Liver (tissue), 9 donors: ENCODE measurements at regions not wholly inside any gene's neighbourhood (a gene's known extent, or its start where the extent isn't known, plus 50 kb on each side); places are given as distances from the start of the nearest gene placed in this dataset. TPM values are rescaled to one million over a fixed set of nuclear protein-coding genes. Genes with fewer than 3 reads are reported as not detected.

ENCODE experiments used
- DNase-seq: peaks from one replicate; pipeline ENCODE4 v3.0.0-alpha.2; 2017; ENCODE audit warnings: low spot score
- H3K27ac ChIP-seq, 2 donors: one replicate each; pipeline ENCODE4 v1.7.0; 2013; ENCODE audit warnings: inconsistent platforms in 2 of 2, low read length in 2 of 2, control low read depth in 1 of 2, low read depth in 1 of 2, mild to moderate bottlenecking in 1 of 2
- H3K27me3 ChIP-seq, 4 donors: one replicate each; pipeline versions ENCODE4 v1.6.1 to v1.7.0; 2013; ENCODE audit warnings: low read length in 3 of 4, inconsistent platforms in 1 of 4, mild to moderate bottlenecking in 1 of 4, moderate library complexity in 1 of 4; ENCODE audit not compliant: control insufficient read depth in 4 of 4, insufficient read depth in 4 of 4
- H3K36me3 ChIP-seq, 4 donors: one replicate each; pipeline versions ENCODE4 v1.6.1 to v1.7.0; 2013; ENCODE audit warnings: low read length in 3 of 4, mild to moderate bottlenecking in 3 of 4, low read depth in 1 of 4, moderate library complexity in 1 of 4; ENCODE audit not compliant: control insufficient read depth in 4 of 4, insufficient read depth in 3 of 4
- H3K4me1 ChIP-seq, 4 donors: one replicate each; pipeline versions ENCODE4 v1.6.1 to v1.7.0; 2013; ENCODE audit warnings: low read length in 3 of 4, mild to moderate bottlenecking in 3 of 4, moderate library complexity in 1 of 4; ENCODE audit not compliant: control insufficient read depth in 4 of 4, insufficient read depth in 4 of 4
- H3K4me3 ChIP-seq, 3 donors: one replicate each; pipeline versions ENCODE4 v1.6.1 to v1.7.0; 2013; ENCODE audit warnings: low read length in 3 of 3, control low read depth in 1 of 3, low read depth in 1 of 3, mild to moderate bottlenecking in 1 of 3
- H3K9ac ChIP-seq, 2 donors: one replicate each; pipeline ENCODE4 v1.7.0; 2013; ENCODE audit warnings: low read length in 2 of 2, mild to moderate bottlenecking in 2 of 2, moderate library complexity in 2 of 2, control low read depth in 1 of 2, low read depth in 1 of 2
- H3K9me3 ChIP-seq, 4 donors: one replicate each; pipeline versions ENCODE4 v1.6.1 to v1.7.0; 2013; ENCODE audit warnings: low read length in 3 of 4; ENCODE audit not compliant: control insufficient read depth in 4 of 4
- EGR1 ChIP-seq, 2 donors: IDR thresholded peaks; 2 replicates each; pipeline ENCODE4 v1.6.1; 2016 to 2018; ENCODE audit warnings: antibody characterized with exemption in 2 of 2, low read depth in 2 of 2
- FOXA1 ChIP-seq: IDR thresholded peaks from 2 replicates; pipeline ENCODE4 v1.6.1; 2016; ENCODE audit warnings: antibody characterized with exemption
- FOXA2 ChIP-seq: IDR thresholded peaks from 2 replicates; pipeline ENCODE4 v1.6.1; 2016; ENCODE audit warnings: antibody characterized with exemption
- GABPA ChIP-seq, 2 donors: IDR thresholded peaks in 1 of 2; conservative IDR thresholded peaks in 1 of 2; 2 replicates each; pipeline ENCODE4 v1.6.1; 2016; ENCODE audit warnings: antibody characterized with exemption in 2 of 2, mild to moderate bottlenecking in 1 of 2, moderate library complexity in 1 of 2
- HNF4A ChIP-seq, 2 donors: conservative IDR thresholded peaks; 2 replicates each; pipeline ENCODE4 v1.6.1; 2016; ENCODE audit warnings: antibody characterized with exemption in 2 of 2, mild to moderate bottlenecking in 2 of 2
- JUND ChIP-seq, 2 donors: IDR thresholded peaks; 2 replicates each; pipeline ENCODE4 v1.6.1; 2016; ENCODE audit warnings: antibody characterized with exemption in 2 of 2
- NR2F2 ChIP-seq: IDR thresholded peaks from 2 replicates; pipeline ENCODE4 v1.6.1; 2016; ENCODE audit warnings: antibody characterized with exemption
- RAD21 ChIP-seq, 2 donors: IDR thresholded peaks; 2 replicates each; pipeline ENCODE4 v1.6.1; 2016; ENCODE audit warnings: antibody characterized with exemption in 2 of 2, mild to moderate bottlenecking in 2 of 2
- RXRA ChIP-seq, 2 donors: IDR thresholded peaks; 2 replicates each; pipeline ENCODE4 v1.6.1; 2017 to 2018; ENCODE audit warnings: antibody characterized with exemption in 2 of 2, mild to moderate bottlenecking in 1 of 2
- SP1 ChIP-seq: IDR thresholded peaks from 2 replicates; pipeline ENCODE4 v1.6.1; 2018; ENCODE audit warnings: antibody characterized with exemption, mild to moderate bottlenecking
- TAF1 ChIP-seq: conservative IDR thresholded peaks from 2 replicates; pipeline ENCODE4 v1.6.1; 2016; ENCODE audit warnings: antibody characterized with exemption, mild to moderate bottlenecking
- YY1 ChIP-seq: IDR thresholded peaks from 2 replicates; pipeline ENCODE4 v1.6.1; 2016; ENCODE audit warnings: antibody characterized with exemption, mild to moderate bottlenecking
- WGBS: extraction: QIAGEN DNeasy Blood & Tissue Kit; methylation state at CpG from one replicate; pipeline ENCODE4 v1.1.7; 2013; 5-methylcytosine and 5-hydroxymethylcytosine counted together
- small RNA-seq: library from RNA; depleted of rRNA; stranded (forward); fragments of <200 nt; gene quantifications from one replicate; pipeline ENCODE3, GENCODE V24; 2014
- TF ChIP-seq, protein P1 (sequence below): IDR thresholded peaks from 2 replicates; pipeline ENCODE4 v1.6.1; 2016; ENCODE audit warnings: antibody characterized with exemption
- TF ChIP-seq, protein P2 (sequence below): IDR thresholded peaks from 2 replicates; pipeline ENCODE4 v1.6.1; 2016; ENCODE audit warnings: antibody characterized with exemption
- TF ChIP-seq, protein P3 (sequence below): fragments of 150-350 bp; IDR thresholded peaks from 2 replicates; pipeline ENCODE4 v1.5.1; 2017; ENCODE audit warnings: improper control_type of control experiment, low read depth, low read length; ENCODE audit not compliant: missing input control
- donor health status: healthy.
- donor health status: healthy.
- donor health status: healthy.
- donor health status: healthy.
- donor health status: healthy.

DNA sequence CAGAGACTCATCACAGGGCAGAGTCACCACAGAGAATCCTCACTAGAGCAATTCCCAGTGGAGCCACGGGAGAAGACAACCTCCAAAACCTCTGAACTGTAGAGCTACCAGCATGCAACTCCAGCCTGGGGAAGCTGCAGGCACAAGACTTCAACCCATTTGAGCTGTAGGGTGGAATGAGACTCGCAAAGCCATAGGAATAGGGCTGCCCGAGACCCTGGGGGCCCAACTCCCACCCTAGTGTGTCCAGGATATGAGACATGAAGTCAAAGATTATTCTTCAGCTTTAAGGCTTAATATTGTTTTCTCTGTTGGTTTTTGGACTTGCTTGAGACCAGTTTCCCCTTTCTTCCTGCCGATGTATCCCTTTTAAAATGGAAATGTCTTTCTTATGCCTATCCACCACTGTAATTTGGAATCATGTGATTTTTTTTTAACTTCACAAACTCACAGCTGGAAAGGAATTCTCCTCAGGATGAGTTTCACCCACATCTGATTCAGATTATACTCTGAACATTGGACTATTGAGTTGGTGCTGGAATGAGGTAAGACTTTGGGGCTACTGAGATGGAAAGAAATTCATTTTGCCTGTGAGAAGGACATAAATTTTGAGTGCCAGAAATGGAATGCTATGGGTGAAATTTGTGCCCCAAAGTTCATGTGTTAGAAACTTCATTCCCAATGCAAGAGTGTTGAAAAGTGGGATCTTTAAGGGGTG, 59.6 kb upstream of the ST6GALNAC5 start:
- TF ChIP-seq NR2F2: no peak
- no peak for TF ChIP-seq FOXA2
- no peak for TF ChIP-seq YY1
- TF ChIP-seq FOXA1: no peak
- TF ChIP-seq, protein P1, sequence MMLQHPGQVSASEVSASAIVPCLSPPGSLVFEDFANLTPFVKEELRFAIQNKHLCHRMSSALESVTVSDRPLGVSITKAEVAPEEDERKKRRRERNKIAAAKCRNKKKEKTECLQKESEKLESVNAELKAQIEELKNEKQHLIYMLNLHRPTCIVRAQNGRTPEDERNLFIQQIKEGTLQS: no peak
- no peak for TF ChIP-seq GABPA (IDR thresholded peaks at IDR 0.05 in 1 of 2, conservative IDR thresholded peaks at IDR 0.05 in 1 of 2)
- no peak for TF ChIP-seq HNF4A (conservative IDR thresholded peaks at IDR 0.05)
- no peak for TF ChIP-seq RXRA (IDR thresholded peaks at IDR 0.05)
- TF ChIP-seq, protein P2, sequence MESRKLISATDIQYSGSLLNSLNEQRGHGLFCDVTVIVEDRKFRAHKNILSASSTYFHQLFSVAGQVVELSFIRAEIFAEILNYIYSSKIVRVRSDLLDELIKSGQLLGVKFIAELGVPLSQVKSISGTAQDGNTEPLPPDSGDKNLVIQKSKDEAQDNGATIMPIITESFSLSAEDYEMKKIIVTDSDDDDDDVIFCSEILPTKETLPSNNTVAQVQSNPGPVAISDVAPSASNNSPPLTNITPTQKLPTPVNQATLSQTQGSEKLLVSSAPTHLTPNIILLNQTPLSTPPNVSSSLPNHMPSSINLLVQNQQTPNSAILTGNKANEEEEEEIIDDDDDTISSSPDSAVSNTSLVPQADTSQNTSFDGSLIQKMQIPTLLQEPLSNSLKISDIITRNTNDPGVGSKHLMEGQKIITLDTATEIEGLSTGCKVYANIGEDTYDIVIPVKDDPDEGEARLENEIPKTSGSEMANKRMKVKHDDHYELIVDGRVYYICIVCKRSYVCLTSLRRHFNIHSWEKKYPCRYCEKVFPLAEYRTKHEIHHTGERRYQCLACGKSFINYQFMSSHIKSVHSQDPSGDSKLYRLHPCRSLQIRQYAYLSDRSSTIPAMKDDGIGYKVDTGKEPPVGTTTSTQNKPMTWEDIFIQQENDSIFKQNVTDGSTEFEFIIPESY: no peak
- TF ChIP-seq EGR1 (IDR thresholded peaks at IDR 0.05; ENCODE audit: low read depth in 2 of 2): no peak
- no peak for TF ChIP-seq TAF1
- TF ChIP-seq JUND (IDR thresholded peaks at IDR 0.05): no peak
- no peak for TF ChIP-seq RAD21 (IDR thresholded peaks at IDR 0.05)
- no peak for TF ChIP-seq SP1
- TF ChIP-seq, protein P3, sequence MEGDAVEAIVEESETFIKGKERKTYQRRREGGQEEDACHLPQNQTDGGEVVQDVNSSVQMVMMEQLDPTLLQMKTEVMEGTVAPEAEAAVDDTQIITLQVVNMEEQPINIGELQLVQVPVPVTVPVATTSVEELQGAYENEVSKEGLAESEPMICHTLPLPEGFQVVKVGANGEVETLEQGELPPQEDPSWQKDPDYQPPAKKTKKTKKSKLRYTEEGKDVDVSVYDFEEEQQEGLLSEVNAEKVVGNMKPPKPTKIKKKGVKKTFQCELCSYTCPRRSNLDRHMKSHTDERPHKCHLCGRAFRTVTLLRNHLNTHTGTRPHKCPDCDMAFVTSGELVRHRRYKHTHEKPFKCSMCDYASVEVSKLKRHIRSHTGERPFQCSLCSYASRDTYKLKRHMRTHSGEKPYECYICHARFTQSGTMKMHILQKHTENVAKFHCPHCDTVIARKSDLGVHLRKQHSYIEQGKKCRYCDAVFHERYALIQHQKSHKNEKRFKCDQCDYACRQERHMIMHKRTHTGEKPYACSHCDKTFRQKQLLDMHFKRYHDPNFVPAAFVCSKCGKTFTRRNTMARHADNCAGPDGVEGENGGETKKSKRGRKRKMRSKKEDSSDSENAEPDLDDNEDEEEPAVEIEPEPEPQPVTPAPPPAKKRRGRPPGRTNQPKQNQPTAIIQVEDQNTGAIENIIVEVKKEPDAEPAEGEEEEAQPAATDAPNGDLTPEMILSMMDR: no peak
- Histone ChIP-seq H3K27ac (no peak overlapping the region), H3K9me3 (no peaks in the 10 kb centered on the region), H3K9ac (no peak overlapping the region), H3K4me1 (no peaks in the 10 kb centered on the region), H3K36me3 (no peaks in the 10 kb centered on the region), H3K27me3 (no peaks in the 10 kb centered on the region), H3K4me3 (no peak overlapping the region)
- no peak for DNase-seq
- 77% methylated on average over 4 of the region's 4 CpGs for WGBS

Small RNAs in the stretch of these regions (small RNA-seq; reads per million reads assigned to genes)
- gene RNU6-161P: not detected
